ENCODE measurements at regions not wholly inside any gene's neighbourhood (a gene's known extent, or its start where the extent isn't known, plus 50 kb on each side); places are given as distances from the start of the nearest gene placed in this dataset.

DNA sequence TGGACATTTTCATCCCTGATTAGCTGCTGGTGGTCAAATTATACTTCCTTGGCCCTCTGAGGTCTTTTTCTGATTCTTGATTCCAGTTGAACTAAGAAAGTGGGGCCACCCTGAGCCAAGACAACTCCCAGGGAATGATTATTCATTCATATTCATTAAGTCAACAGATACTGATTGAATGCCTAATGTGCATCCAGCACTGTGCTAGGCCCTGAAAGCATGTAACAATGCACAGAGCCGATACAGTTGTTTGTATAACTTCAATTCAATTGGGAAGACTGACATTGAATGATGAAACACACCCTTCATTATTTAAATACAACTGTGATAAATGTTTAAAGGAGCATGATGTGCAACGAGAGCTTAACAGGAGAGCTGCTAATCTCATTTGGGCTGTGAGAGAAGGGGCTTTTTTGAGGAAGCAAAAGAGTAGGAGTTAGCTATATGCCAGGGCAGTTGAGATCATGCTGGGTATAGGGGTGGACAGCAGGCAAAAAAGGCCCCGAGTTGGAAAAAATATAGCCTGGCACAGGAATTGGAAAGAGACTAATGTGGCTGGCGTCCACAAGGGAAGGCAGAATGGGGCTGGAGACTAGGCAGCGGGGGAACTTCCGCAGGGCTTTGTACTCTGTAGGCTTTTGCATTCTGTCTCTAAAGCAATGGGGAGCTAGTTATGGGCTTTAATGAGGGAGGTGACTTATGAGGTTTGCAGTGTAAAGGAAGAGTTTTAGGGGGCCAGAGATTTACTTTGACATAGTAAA lies 57.2 kb upstream of the ACVR1 start:
- no peak for DNase-seq (ENCODE audit: low read depth)

DNA sequence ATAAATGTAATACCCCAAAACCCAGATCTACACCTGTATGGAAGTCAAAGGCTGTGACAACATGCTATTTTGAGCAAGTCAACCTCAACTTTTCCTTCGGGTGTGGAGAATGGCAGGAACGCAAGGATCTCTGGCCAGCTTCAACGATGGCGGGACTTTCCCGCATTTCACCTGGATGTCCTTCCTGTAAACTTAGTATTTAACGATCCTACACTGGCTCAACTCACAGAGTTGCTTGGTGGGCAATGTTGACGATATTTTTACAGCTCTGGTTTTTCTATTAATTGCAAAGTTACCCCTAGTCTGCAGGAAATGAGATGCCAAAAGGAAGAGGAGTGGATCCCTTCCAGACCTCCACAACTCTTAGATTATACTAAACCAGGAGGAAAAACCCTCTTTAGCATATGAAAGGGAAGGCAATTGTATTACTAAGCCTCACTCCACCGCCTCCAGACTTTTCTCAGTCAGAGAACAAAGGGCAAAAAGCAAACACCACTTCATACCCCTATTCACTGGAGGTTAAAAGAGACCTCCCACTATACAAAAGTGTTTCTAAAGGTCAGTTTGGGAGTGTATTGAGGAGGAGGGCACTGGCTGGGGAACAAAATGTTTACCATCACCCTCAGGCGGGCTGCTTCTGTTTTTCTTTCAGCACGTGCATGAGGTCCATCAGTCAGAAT lies 56.5 kb upstream of the ACVR1 start:
- no peak for DNase-seq (ENCODE audit: low read depth)

DNA sequence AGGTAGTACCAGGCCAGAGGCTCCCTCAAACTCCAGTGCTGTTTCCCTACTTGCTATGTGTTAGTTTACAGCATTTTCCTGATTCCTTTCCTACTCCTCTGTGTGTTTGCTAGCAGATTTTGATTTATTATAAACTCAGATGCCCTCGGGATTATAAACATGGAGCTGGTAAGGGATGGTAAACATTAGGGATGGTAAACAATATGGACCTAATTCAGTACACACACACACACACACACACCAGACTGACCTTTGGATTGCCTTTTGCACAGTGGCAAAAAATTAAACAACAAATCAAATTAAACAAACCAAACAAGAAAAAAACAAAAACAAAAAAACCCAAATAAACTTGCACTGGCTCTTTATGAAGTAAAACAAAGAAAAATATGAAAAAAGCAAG lies 55.4 kb upstream of the ACVR1 start:
- no peak for DNase-seq (ENCODE audit: low read depth)

GRCh38 chr2:157930728-157931127 lies 54.6 kb upstream of the ACVR1 start:
- DNase-seq (ENCODE audit: low read depth): no peak

- DNase-seq (ENCODE audit: low read depth): no peak
Observed at GRCh38 chr2:157929871-157930667, 53.9 kb upstream of the ACVR1 start.

- DNase-seq (ENCODE audit: low read depth): no peak
Observed at GRCh38 chr2:157928372-157928771, 52.2 kb upstream of the ACVR1 start.

GRCh38 chr2:157927155-157927554 lies 51.0 kb upstream of the ACVR1 start:
- DNase-seq (ENCODE audit: low read depth): no peak

Data from GM04504 (cell line).